ENCODE measurements at regions not wholly inside any gene's neighbourhood (a gene's known extent, or its start where the extent isn't known, plus 50 kb on each side); places are given as distances from the start of the nearest gene placed in this dataset.

DNA sequence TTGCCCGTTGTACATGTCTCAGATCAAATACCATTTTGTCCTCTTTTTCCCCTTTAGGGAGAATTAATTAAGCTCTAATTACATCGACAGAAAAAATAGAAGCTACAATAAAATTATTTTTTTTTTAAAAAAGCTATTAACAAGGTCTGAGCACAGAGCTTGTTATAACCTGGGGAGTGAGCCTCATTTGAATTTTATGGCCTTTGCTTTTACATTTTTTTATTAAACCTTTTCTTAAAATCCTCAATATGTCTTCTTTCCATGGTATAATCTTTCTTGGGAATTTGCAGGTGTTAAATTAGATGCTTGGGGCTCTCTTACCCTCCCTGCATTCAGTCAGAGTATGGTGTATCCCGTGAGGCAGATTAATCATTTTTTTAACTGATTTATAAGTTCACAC is 212.5 kb upstream of the XYLT1 start:
- no peaks in the 10 kb centered on the region for H3K9me3 ChIP-seq (ENCODE audit: control insufficient read depth, insufficient read depth, low read depth, low read length)
- H3K27ac ChIP-seq (ENCODE audit: extremely low read depth, low read depth, low read length) = no peak overlapping the region
- H3K36me3 ChIP-seq (ENCODE audit: control insufficient read depth in 2 of 2, insufficient read depth in 1 of 2, low read length in 2 of 2) = no peaks in the 10 kb centered on the region
- no peaks in the 10 kb centered on the region for H3K4me1 ChIP-seq (ENCODE audit: control insufficient read depth, insufficient read depth, low read length)
- H3K4me3 ChIP-seq (ENCODE audit: low read depth, low read length) = no peak overlapping the region
- CTCF ChIA-PET = no interaction called here
- POLR2A ChIA-PET = no interaction called here
- no peak for TF ChIP-seq ZFP69B (tag by site-specific recombination; IDR thresholded peaks at IDR 0.05)

- H3K27ac ChIP-seq (ENCODE audit: extremely low read depth, low read depth, low read length) = no peak overlapping the region
- TF ChIP-seq, protein P1, sequence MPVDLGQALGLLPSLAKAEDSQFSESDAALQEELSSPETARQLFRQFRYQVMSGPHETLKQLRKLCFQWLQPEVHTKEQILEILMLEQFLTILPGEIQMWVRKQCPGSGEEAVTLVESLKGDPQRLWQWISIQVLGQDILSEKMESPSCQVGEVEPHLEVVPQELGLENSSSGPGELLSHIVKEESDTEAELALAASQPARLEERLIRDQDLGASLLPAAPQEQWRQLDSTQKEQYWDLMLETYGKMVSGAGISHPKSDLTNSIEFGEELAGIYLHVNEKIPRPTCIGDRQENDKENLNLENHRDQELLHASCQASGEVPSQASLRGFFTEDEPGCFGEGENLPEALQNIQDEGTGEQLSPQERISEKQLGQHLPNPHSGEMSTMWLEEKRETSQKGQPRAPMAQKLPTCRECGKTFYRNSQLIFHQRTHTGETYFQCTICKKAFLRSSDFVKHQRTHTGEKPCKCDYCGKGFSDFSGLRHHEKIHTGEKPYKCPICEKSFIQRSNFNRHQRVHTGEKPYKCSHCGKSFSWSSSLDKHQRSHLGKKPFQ (tag by site-specific recombination; IDR thresholded peaks at IDR 0.05) = no peak
- TF ChIP-seq GLI2 (tag by site-specific recombination; IDR thresholded peaks at IDR 0.05; ENCODE audit: borderline replicate concordance, low read depth) = no peak
- TF ChIP-seq ZNF707 (tag by site-specific recombination; IDR thresholded peaks at IDR 0.05) = no peak
- no peak for TF ChIP-seq ZNF664 (tag by site-specific recombination; IDR thresholded peaks at IDR 0.05)
- TF ChIP-seq ZNF768 (tag by site-specific recombination; IDR thresholded peaks at IDR 0.05) = no peak
- TF ChIP-seq ZNF223 (tag by site-specific recombination; IDR thresholded peaks at IDR 0.05) = no peak
- no peak for TF ChIP-seq ZBTB20 (tag by site-specific recombination; IDR thresholded peaks at IDR 0.05)
- no peak for TF ChIP-seq MEIS1 (CRISPR knock-in tag; IDR thresholded peaks at IDR 0.05; ENCODE audit: borderline replicate concordance)
- no peak for TF ChIP-seq ZNF585B (tag by site-specific recombination; IDR thresholded peaks at IDR 0.05)
- no peak for TF ChIP-seq IKZF3 (tag by site-specific recombination; IDR thresholded peaks at IDR 0.05)
- TF ChIP-seq, protein P2, sequence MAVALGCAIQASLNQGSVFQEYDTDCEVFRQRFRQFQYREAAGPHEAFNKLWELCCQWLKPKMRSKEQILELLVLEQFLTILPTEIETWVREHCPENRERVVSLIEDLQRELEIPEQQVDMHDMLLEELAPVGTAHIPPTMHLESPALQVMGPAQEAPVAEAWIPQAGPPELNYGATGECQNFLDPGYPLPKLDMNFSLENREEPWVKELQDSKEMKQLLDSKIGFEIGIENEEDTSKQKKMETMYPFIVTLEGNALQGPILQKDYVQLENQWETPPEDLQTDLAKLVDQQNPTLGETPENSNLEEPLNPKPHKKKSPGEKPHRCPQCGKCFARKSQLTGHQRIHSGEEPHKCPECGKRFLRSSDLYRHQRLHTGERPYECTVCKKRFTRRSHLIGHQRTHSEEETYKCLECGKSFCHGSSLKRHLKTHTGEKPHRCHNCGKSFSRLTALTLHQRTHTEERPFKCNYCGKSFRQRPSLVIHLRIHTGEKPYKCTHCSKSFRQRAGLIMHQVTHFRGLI (tag by site-specific recombination; IDR thresholded peaks at IDR 0.05) = no peak
- no peak for TF ChIP-seq ZFP37 (tag by site-specific recombination; IDR thresholded peaks at IDR 0.05)
- TF ChIP-seq, protein P3, sequence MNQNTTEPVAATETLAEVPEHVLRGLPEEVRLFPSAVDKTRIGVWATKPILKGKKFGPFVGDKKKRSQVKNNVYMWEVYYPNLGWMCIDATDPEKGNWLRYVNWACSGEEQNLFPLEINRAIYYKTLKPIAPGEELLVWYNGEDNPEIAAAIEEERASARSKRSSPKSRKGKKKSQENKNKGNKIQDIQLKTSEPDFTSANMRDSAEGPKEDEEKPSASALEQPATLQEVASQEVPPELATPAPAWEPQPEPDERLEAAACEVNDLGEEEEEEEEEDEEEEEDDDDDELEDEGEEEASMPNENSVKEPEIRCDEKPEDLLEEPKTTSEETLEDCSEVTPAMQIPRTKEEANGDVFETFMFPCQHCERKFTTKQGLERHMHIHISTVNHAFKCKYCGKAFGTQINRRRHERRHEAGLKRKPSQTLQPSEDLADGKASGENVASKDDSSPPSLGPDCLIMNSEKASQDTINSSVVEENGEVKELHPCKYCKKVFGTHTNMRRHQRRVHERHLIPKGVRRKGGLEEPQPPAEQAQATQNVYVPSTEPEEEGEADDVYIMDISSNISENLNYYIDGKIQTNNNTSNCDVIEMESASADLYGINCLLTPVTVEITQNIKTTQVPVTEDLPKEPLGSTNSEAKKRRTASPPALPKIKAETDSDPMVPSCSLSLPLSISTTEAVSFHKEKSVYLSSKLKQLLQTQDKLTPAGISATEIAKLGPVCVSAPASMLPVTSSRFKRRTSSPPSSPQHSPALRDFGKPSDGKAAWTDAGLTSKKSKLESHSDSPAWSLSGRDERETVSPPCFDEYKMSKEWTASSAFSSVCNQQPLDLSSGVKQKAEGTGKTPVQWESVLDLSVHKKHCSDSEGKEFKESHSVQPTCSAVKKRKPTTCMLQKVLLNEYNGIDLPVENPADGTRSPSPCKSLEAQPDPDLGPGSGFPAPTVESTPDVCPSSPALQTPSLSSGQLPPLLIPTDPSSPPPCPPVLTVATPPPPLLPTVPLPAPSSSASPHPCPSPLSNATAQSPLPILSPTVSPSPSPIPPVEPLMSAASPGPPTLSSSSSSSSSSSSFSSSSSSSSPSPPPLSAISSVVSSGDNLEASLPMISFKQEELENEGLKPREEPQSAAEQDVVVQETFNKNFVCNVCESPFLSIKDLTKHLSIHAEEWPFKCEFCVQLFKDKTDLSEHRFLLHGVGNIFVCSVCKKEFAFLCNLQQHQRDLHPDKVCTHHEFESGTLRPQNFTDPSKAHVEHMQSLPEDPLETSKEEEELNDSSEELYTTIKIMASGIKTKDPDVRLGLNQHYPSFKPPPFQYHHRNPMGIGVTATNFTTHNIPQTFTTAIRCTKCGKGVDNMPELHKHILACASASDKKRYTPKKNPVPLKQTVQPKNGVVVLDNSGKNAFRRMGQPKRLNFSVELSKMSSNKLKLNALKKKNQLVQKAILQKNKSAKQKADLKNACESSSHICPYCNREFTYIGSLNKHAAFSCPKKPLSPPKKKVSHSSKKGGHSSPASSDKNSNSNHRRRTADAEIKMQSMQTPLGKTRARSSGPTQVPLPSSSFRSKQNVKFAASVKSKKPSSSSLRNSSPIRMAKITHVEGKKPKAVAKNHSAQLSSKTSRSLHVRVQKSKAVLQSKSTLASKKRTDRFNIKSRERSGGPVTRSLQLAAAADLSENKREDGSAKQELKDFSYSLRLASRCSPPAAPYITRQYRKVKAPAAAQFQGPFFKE (tag by site-specific recombination; IDR thresholded peaks at IDR 0.05; ENCODE audit: borderline replicate concordance) = no peak
- no peak for TF ChIP-seq CTCF (tag by site-specific recombination; IDR thresholded peaks at IDR 0.05)
- ChIA-PET POLR2A (no interaction called here), CTCF (no interaction called here)
- no peaks in the 10 kb centered on the region for H3K36me3 ChIP-seq (ENCODE audit: control insufficient read depth in 2 of 2, insufficient read depth in 1 of 2, low read length in 2 of 2)
- no peaks in the 10 kb centered on the region for H3K4me1 ChIP-seq (ENCODE audit: control insufficient read depth, insufficient read depth, low read length)
- H3K9me3 ChIP-seq (ENCODE audit: control insufficient read depth, insufficient read depth, low read depth, low read length) = no peaks in the 10 kb centered on the region
- H3K4me3 ChIP-seq (ENCODE audit: low read depth, low read length) = no peak overlapping the region
Observed at GRCh38 chr16:17676171-17676570, 205.4 kb upstream of the XYLT1 start.
